GM21723 (cell line): ENCODE measurements at regions not wholly inside any gene's neighbourhood (a gene's known extent, or its start where the extent isn't known, plus 50 kb on each side); places are given as distances from the start of the nearest gene placed in this dataset.
A peak's percentile ranks its signal among the peaks of the same experiment; 100 is the strongest.

ENCODE experiments used
- ATAC-seq: cut with Tn5 transposase; IDR thresholded peaks from one replicate; pipeline ENCODE4 v1.9.1; 2021; ENCODE audit warnings: mild to moderate bottlenecking, moderate library complexity; ENCODE audit not compliant: unreplicated experiment

GRCh38 chr4:128416921-128417320, 129.3 kb upstream of the PGRMC2 start:
- ATAC-seq, result no peak

- ATAC-seq, result no peak
These were observed 122.4 kb upstream of the PGRMC2 start for GRCh38 chr4:128410037-128410436.

GRCh38 chr4:128403586-128403985, 116.0 kb upstream of the PGRMC2 start:
- no peak for ATAC-seq

- ATAC-seq, result no peak
These were observed 107.2 kb upstream of the PGRMC2 start for GRCh38 chr4:128394778-128395177.

- peak; percentile 65 for ATAC-seq
These were observed 105.6 kb upstream of the PGRMC2 start for GRCh38 chr4:128393101-128393704.

GRCh38 chr4:128390475-128390996, 102.9 kb upstream of the PGRMC2 start:
- ATAC-seq, result no peak

GRCh38 chr4:128388796-128389195, 101.2 kb upstream of the PGRMC2 start:
- ATAC-seq, result no peak

- no peak for ATAC-seq
These were observed 100.7 kb upstream of the PGRMC2 start for GRCh38 chr4:128388352-128388630.

GRCh38 chr4:128387600-128388351, 100.2 kb upstream of the PGRMC2 start:
- ATAC-seq, result no peak

- no peak for ATAC-seq
These were observed 99.4 kb upstream of the PGRMC2 start for GRCh38 chr4:128386761-128387599.

GRCh38 chr4:128385683-128386304, 98.2 kb upstream of the PGRMC2 start:
- no peak for ATAC-seq

- ATAC-seq, result no peak
These were observed 97.4 kb upstream of the PGRMC2 start for GRCh38 chr4:128384765-128385598.

GRCh38 chr4:128384091-128384520, 96.5 kb upstream of the PGRMC2 start:
- ATAC-seq, result no peak

- ATAC-seq, result no peak
These were observed 94.3 kb upstream of the PGRMC2 start for GRCh38 chr4:128381748-128382559.

- no peak for ATAC-seq
These were observed 92.7 kb upstream of the PGRMC2 start for GRCh38 chr4:128380306-128380705.

- peak; percentile 69 for ATAC-seq
These were observed 92.2 kb upstream of the PGRMC2 start for GRCh38 chr4:128379860-128380259.

GRCh38 chr4:128378668-128379067, 91.1 kb upstream of the PGRMC2 start:
- no peak for ATAC-seq

- ATAC-seq, result no peak
These were observed 89.3 kb upstream of the PGRMC2 start for GRCh38 chr4:128376958-128377357.

- no peak for ATAC-seq
These were observed 88.7 kb upstream of the PGRMC2 start for GRCh38 chr4:128376303-128376702.
